GM18508 (cell line): ENCODE measurements at regions not wholly inside any gene's neighbourhood (a gene's known extent, or its start where the extent isn't known, plus 50 kb on each side); places are given as distances from the start of the nearest gene placed in this dataset.

ENCODE experiments used
- ATAC-seq: cut with Tn5 transposase; IDR thresholded peaks from one replicate; pipeline ENCODE4 v1.9.1; 2021; ENCODE audit warnings: moderate number of reproducible peaks; ENCODE audit not compliant: insufficient read depth, unreplicated experiment

GRCh38 chr13:99655351-99656091 lies 154.2 kb downstream of the TM9SF2 start:
- no peak for ATAC-seq

GRCh38 chr13:99654076-99654475 lies 152.8 kb downstream of the TM9SF2 start:
- ATAC-seq = no peak

- ATAC-seq = no peak
Measured at GRCh38 chr13:99653526-99653925, 152.3 kb downstream of the TM9SF2 start.

GRCh38 chr13:99652901-99653300 lies 151.6 kb downstream of the TM9SF2 start:
- ATAC-seq = no peak

- ATAC-seq = no peak
Measured at GRCh38 chr13:99652141-99652540, 150.9 kb downstream of the TM9SF2 start.

GRCh38 chr13:99651016-99651415 lies 149.7 kb downstream of the TM9SF2 start:
- no peak for ATAC-seq

- ATAC-seq = no peak
Measured at GRCh38 chr13:99650410-99650809, 149.1 kb downstream of the TM9SF2 start.

- no peak for ATAC-seq
Measured at GRCh38 chr13:99648927-99649326, 147.7 kb downstream of the TM9SF2 start.

- ATAC-seq = no peak
Measured at GRCh38 chr13:99648066-99648665, 146.9 kb downstream of the TM9SF2 start.

- ATAC-seq = no peak
Measured at GRCh38 chr13:99647596-99647985, 146.3 kb downstream of the TM9SF2 start.

GRCh38 chr13:99646866-99647595 lies 145.8 kb downstream of the TM9SF2 start:
- ATAC-seq = no peak

GRCh38 chr13:99642841-99643240 lies 141.6 kb downstream of the TM9SF2 start:
- no peak for ATAC-seq

GRCh38 chr13:99642006-99642405 lies 140.7 kb downstream of the TM9SF2 start:
- no peak for ATAC-seq

- ATAC-seq = no peak
Measured at GRCh38 chr13:99640260-99640659, 139.0 kb downstream of the TM9SF2 start.

GRCh38 chr13:99639126-99639525 lies 137.9 kb downstream of the TM9SF2 start:
- no peak for ATAC-seq

GRCh38 chr13:99636728-99637353 lies 135.6 kb downstream of the TM9SF2 start:
- ATAC-seq = no peak

GRCh38 chr13:99636306-99636705 lies 135.0 kb downstream of the TM9SF2 start:
- no peak for ATAC-seq

- ATAC-seq = no peak
Measured at GRCh38 chr13:99634672-99635071, 133.4 kb downstream of the TM9SF2 start.

GRCh38 chr13:99630269-99630898 lies 129.1 kb downstream of the TM9SF2 start:
- ATAC-seq = no peak

GRCh38 chr13:99629641-99630040 lies 128.4 kb downstream of the TM9SF2 start:
- ATAC-seq = no peak

- ATAC-seq = no peak
Measured at GRCh38 chr13:99628442-99628841, 127.2 kb downstream of the TM9SF2 start.
